HG02642 (cell line): ENCODE measurements at regions not wholly inside any gene's neighbourhood (a gene's known extent, or its start where the extent isn't known, plus 50 kb on each side); places are given as distances from the start of the nearest gene placed in this dataset.
"Not testable (repeated sequence)": the region's sequence is repeated elsewhere in the genome, so short reads cannot be mapped to it uniquely, and the experiment has no call there.

ENCODE experiments used
- ATAC-seq: cut with Tn5 transposase; IDR thresholded peaks from one replicate; pipeline ENCODE4 v1.9.1; 2021; ENCODE audit warnings: mild to moderate bottlenecking; ENCODE audit not compliant: unreplicated experiment, poor library complexity

- ATAC-seq = no peak
These were observed 159.6 kb upstream of the KCNH8 start for GRCh38 chr3:18988614-18989229.

- no peak for ATAC-seq
These were observed 160.4 kb upstream of the KCNH8 start for GRCh38 chr3:18987862-18988447.

- ATAC-seq = no peak
These were observed 161.2 kb upstream of the KCNH8 start for GRCh38 chr3:18987070-18987469.

DNA sequence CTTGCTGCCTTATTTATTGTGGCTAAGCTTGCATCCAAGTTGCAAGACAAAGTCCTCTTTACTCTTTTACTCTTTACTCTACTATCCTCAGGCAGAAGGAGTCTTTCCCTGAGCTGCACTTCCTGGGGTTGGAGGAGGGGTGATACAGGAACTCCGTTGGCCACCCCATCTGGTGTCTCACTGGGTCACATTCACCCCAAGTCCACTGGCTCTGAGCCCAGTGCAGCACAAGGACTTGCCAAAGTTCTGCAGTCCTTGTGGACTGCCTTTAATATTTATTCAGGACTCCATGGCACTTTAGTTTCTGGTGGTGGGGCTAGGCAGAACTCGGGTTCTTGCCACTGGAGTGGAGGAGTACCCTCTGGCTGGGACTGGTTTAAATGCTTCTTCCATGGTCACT is 165.4 kb upstream of the KCNH8 start:
- ATAC-seq = no peak

- not testable (repeated sequence) for ATAC-seq
These were observed 172.2 kb upstream of the KCNH8 start for GRCh38 chr3:18976102-18976501.

DNA sequence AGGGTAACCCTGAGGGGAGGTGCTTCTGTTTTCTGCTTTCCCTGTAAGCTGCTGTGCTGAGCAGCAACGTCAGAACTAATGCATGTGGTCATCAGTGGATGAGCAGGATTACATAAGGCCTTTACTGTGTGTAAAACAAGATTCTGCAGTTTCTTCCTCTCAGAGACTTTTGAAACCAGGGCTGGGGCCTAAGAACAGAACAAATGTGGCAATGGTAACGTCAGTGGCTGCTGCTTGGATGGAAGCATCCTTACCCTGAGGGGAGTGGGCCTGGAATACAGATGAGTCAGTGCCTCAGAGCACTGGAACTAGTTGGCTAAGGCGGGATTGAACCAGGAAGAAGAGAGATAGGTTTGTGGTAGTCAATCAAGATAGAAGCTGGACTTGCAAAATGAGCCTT is 180.2 kb upstream of the KCNH8 start:
- no peak for ATAC-seq

GRCh38 chr3:18965781-18966180 is 182.5 kb upstream of the KCNH8 start:
- ATAC-seq = no peak

GRCh38 chr3:18964640-18965039 is 183.7 kb upstream of the KCNH8 start:
- no peak for ATAC-seq

DNA sequence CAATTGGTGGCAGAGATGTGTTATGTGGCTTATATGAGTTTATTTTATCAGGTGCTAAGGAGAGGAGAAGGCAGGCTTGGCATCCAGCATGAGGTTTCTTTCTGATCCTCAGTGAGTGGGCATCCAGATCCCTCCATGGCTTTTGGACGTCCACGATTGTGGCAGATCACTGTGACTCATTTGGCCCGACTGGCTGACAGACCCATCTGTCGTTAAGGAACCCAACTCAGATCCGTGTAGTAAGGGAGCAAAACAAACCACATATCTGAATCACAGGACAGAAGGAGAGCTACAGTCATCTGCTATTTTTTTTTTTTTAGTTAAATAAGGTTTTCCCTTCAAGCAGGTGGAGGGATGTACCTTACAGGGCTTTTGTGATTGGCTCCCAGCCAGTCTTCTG is 197.0 kb upstream of the KCNH8 start:
- no peak for ATAC-seq

GRCh38 chr3:18946524-18946923 is 201.8 kb upstream of the KCNH8 start:
- no peak for ATAC-seq

DNA sequence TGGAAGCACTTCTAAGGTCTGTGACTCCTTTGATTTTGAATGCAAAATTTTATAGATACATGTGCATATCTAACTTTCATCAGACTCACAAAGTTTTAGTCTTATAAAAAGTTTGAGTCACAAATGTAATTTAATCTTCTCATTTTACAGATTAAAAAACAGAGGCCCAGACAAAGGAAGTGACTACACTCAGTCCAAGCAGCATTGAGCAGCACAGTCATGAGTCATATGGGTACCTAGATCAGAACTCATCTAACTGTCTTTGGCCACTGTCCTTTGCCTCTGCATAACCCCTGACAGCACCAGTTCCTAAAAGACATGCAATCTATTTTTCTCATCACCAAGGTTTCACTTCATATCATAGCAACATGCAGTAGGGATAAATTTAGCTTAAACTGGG is 210.7 kb upstream of the KCNH8 start:
- no peak for ATAC-seq

DNA sequence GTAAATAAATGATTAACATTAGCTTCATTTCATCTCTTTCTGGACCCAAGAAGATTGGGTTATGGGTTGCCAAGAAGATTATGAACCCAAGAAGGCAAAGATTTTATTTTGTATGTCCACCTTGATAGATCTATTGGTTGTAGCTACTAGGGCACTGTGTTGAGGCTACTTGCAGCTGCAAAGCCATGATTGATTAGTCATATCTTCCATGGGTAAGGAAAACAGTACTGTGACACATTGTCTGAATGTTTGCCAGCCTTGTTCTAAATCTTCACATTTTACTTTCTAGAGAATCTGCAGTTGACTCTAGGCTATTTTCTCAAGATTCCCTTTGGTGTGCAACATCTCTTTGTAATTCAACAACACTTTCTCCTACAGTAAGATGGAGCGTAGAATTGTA is 229.2 kb upstream of the KCNH8 start:
- no peak for ATAC-seq

GRCh38 chr3:18917923-18918322 is 230.4 kb upstream of the KCNH8 start:
- no peak for ATAC-seq

- ATAC-seq = no peak
These were observed 246.1 kb upstream of the KCNH8 start for GRCh38 chr3:18902081-18902793.

GRCh38 chr3:18901571-18901970 is 246.7 kb upstream of the KCNH8 start:
- no peak for ATAC-seq

- peak; percentile 61 for ATAC-seq
These were observed 247.3 kb upstream of the KCNH8 start for GRCh38 chr3:18900994-18901393.

DNA sequence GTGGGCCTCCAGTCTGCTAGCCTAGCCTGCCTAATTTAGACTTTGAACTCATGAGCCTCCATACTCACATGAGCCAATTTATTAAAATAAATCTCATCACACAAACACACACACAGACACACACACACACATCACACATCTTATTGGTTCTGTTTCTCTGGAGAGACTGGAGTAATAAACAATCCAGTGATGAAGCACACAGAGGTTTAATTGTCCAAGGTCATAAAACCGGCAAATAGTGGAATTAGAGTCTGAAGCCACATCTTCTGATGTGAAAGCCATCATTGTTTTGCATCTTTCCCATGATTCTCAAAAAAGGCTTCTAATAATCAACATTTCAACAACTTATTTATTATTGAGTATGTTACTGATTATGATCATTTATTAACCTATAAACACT is 249.4 kb upstream of the KCNH8 start:
- no peak for ATAC-seq

DNA sequence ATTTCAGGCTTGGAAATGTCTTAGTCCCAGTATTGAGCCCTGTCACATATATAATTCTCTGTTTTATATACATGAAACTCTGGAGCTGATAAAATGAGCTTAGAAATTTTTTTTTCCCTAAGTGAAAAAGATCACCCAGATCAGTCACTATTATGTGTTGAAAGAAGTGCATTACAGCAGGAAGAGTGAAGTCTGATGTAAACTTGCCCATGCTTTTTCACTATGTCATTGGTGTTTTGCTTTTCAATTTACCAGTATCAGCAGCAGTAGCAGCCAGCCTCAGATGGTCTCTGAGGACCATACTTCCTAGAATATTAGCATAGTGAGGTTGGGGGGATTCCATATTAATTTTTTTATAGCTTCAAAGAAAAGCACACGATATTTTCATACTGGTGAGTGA is 255.6 kb upstream of the KCNH8 start:
- ATAC-seq = no peak

DNA sequence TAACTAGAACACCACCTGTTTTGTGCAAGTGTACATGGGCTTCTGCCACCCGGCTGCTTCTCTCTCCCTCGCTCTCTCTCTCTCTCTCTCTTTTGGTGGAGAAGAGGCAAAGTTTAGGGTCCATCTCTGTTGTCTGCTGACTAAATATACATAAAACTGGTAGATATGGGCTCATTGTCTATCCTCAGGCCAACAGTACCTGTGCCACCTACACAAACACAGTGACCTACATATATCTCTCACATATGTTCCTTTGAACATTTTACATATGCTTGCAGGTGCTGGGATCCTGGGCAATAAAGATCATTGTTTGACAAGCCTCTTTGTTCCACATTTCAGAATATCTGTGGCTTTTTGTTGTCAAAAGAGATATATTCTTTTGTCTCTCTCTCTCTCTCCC is 256.3 kb upstream of the KCNH8 start:
- no peak for ATAC-seq

DNA sequence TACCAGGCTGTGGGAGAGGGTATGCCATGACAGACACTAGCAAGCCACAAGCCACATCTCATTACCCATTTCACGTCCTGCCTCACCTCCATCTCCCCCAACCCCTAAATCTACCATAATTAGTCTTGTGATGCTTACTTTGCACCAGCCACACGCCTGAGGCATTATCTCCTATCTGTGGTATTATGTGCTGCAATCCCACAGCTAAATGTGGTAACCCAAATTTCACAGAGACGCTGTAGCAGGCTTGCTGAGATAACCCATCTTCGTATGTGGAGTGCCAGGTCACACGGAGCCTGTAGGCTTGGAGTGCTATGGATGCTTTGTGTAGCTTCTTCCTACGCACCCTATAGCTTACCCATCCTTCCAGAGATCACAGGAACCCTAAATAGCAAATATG is 256.7 kb upstream of the KCNH8 start:
- ATAC-seq = no peak

GRCh38 chr3:18890449-18890848 is 257.9 kb upstream of the KCNH8 start:
- no peak for ATAC-seq

DNA sequence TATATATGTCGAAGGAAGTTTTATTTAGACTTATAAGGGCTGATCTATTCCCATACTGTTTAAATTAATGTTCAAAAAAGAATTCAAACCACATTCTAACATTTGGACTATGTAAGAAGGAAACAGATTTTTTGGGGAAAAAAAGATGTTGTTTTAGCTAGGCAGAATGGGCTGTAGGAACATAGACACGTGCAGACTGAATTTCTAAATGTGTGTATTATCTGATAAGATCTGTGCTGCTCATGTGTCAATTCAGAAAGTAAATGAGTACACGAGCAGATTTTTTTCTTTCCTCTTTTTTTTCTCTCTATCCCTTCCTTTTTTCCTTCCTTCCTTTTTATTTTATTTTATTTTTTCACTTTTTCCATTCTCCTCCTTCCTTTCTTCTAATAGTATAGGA is 259.5 kb upstream of the KCNH8 start:
- no peak for ATAC-seq
